SJCRH30 (cell line): ENCODE measurements at regions not wholly inside any gene's neighbourhood (a gene's known extent, or its start where the extent isn't known, plus 50 kb on each side); places are given as distances from the start of the nearest gene placed in this dataset.

ENCODE experiments used
- DNase-seq, 2 experiments: peaks; one replicate each; pipeline ENCODE4 v3.0.0-alpha.2; 2015 to 2020
- H3K27ac ChIP-seq: fragments of 250-450 bp; sonication (Bioruptor Pico); 2 replicates; pipeline ENCODE4 v1.5.1; 2020; ENCODE audit warnings: mild to moderate bottlenecking, moderate library complexity
- H3K27me3 ChIP-seq: fragments of 250-450 bp; sonication (Bioruptor Pico); 2 replicates; pipeline ENCODE4 v1.5.1; 2020; ENCODE audit warnings: mild to moderate bottlenecking, moderate library complexity
- H3K36me3 ChIP-seq: fragments of 250-450 bp; sonication (Bioruptor Pico); 2 replicates; pipeline ENCODE4 v1.5.1; 2020; ENCODE audit warnings: mild to moderate bottlenecking, moderate library complexity
- H3K4me1 ChIP-seq: fragments of 250-450 bp; sonication (Bioruptor Pico); 2 replicates; pipeline ENCODE4 v1.5.1; 2020; ENCODE audit warnings: mild to moderate bottlenecking, moderate library complexity
- H3K4me3 ChIP-seq: fragments of 250-450 bp; sonication (Bioruptor Pico); 2 replicates; pipeline ENCODE4 v1.5.1; 2020; ENCODE audit warnings: mild to moderate bottlenecking, moderate library complexity
- H3K9me3 ChIP-seq: fragments of 250-450 bp; sonication (Bioruptor Pico); replicated peaks from 2 replicates; pipeline ENCODE4 v1.5.1; 2020; ENCODE audit warnings: mild to moderate bottlenecking, moderate library complexity

- Histone ChIP-seq H3K27me3 (no peaks in the 10 kb centered on the region), H3K9me3 (no peaks in the 10 kb centered on the region), H3K36me3 (no peaks in the 10 kb centered on the region), H3K4me1 (no peaks in the 10 kb centered on the region), H3K4me3 (no peak overlapping the region), H3K27ac (no peak overlapping the region)
- DNase-seq, result no peak
Observed at GRCh38 chr5:3825531-3826451, 230.2 kb downstream of the IRX1 start.

DNA sequence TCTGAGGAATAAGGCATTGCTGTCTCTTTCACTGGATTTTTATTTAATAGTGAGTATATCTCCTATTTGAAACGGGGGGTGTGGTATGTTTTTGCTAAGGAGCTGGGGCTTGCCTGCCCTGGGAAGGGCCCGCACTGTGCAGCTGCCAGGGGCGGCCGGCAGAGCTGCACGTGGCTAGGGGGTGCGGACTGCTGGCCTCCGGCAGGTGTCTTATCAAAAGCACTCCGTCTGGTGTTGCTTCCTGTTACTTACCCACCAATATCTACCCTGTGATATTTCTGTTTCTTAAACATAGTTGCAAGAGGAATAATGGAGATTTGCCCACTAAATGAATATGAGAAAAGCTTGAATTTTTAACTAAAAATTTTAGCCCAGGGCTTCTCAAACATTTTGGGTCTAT is 232.0 kb downstream of the IRX1 start:
- H3K4me3 ChIP-seq, result no peak overlapping the region
- H3K36me3 ChIP-seq, result no peaks in the 10 kb centered on the region
- no peak overlapping the region for H3K27ac ChIP-seq
- no peak for DNase-seq
- H3K27me3 ChIP-seq, result no peaks in the 10 kb centered on the region
- no peaks in the 10 kb centered on the region for H3K9me3 ChIP-seq
- H3K4me1 ChIP-seq, result no peaks in the 10 kb centered on the region

DNA sequence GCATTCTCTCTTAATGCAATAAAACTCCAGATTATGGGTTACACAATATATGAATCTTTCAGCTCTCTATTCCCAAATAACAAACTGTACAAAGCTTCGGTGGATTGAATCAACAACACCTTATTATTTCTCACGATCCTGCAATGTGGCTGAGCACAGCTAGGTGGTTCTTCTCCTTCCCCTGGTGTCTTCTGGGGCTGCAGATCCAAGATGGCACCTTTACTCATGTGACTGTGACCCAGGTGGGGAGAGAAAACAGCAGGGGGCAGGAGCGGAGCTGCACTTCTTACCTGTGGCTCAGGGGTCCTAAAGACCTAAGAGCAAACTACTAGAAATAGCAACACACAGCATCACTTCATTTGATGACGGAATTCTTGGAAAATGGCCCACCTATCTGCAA is 233.1 kb downstream of the IRX1 start:
- Histone ChIP-seq H3K4me3 (no peak overlapping the region), H3K4me1 (no peaks in the 10 kb centered on the region), H3K36me3 (no peaks in the 10 kb centered on the region), H3K27ac (no peak overlapping the region), H3K9me3 (no peaks in the 10 kb centered on the region), H3K27me3 (no peaks in the 10 kb centered on the region)
- no peak for DNase-seq

- no peaks in the 10 kb centered on the region for H3K36me3 ChIP-seq
- no peaks in the 10 kb centered on the region for H3K9me3 ChIP-seq
- H3K27ac ChIP-seq, result no peak overlapping the region
- no peaks in the 10 kb centered on the region for H3K4me1 ChIP-seq
- no peak for DNase-seq
- no peaks in the 10 kb centered on the region for H3K27me3 ChIP-seq
- H3K4me3 ChIP-seq, result no peak overlapping the region
Observed at GRCh38 chr5:3833566-3833965, 237.9 kb downstream of the IRX1 start.

DNA sequence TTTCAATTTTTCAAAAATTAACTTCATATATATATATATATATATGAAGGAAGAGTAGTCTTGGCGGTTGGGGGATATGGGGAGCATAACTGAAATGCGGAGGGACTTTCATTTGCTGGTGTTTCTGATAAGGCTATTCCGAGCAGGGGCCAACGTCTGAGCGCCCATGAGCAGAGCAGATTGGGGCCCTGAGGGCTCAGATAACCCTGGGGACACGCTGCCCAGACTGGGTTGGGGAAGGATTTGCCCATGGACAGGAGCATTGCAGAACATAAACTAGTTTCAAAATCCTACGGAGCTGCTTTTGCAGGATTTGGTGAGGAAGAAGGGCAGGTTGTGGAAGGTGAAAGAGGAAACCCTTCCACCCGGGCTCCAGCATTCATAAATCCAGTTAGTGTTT is 240.2 kb downstream of the IRX1 start:
- H3K4me3 ChIP-seq, result no peak overlapping the region
- no peak for DNase-seq
- no peaks in the 10 kb centered on the region for H3K27me3 ChIP-seq
- H3K27ac ChIP-seq, result no peak overlapping the region
- no peaks in the 10 kb centered on the region for H3K4me1 ChIP-seq
- H3K9me3 ChIP-seq, result no peaks in the 10 kb centered on the region
- no peaks in the 10 kb centered on the region for H3K36me3 ChIP-seq

DNA sequence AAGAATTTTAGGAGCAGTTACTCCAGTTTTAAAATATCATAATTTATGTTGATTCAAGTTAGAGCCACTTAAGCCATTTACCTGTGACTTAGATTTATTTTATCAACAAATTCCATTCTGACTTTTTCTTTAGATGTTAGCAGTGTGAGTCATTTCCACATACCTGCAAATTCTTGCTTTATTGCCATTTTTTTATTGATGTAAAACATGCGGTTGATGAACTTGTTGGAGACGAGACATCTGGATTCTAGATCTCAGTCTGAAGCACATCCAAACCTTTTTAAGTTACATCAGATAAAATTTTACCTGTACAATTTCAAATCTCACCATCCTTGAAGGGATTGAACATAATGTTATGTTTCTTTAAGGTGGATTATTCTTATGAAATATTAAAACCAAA is 240.9 kb downstream of the IRX1 start:
- Histone ChIP-seq H3K27me3 (no peaks in the 10 kb centered on the region), H3K9me3 (no peaks in the 10 kb centered on the region), H3K27ac (no peak overlapping the region), H3K36me3 (no peaks in the 10 kb centered on the region), H3K4me3 (no peak overlapping the region), H3K4me1 (no peaks in the 10 kb centered on the region)
- DNase-seq, result no peak

DNA sequence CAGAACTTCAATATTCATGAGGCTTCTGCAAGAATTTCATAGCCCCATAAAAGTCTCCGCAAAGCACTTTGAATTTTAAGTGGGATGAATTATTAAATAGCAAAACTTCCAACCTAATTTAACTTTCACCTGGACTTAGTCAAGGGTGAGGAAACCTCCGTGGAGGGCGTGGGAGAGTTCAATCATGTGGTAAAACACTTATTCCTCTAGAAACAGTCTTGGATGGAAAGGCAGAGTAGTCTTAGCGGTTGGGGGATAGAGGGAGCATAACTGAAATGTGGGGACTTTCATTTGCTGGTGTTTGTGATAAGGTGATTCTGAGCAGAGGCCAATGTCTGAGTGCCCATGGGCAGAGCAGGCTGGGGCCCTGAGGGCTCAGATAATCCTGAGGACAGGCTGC is 241.9 kb downstream of the IRX1 start:
- H3K9me3 ChIP-seq, result no peaks in the 10 kb centered on the region
- H3K4me3 ChIP-seq, result no peak overlapping the region
- no peak overlapping the region for H3K27ac ChIP-seq
- H3K36me3 ChIP-seq, result no peaks in the 10 kb centered on the region
- DNase-seq, result no peak
- no peaks in the 10 kb centered on the region for H3K4me1 ChIP-seq
- H3K27me3 ChIP-seq, result no peaks in the 10 kb centered on the region

GRCh38 chr5:3839151-3839550 is 243.5 kb downstream of the IRX1 start:
- no peak overlapping the region for H3K27ac ChIP-seq
- no peak overlapping the region for H3K4me3 ChIP-seq
- no peaks in the 10 kb centered on the region for H3K4me1 ChIP-seq
- no peak for DNase-seq
- H3K36me3 ChIP-seq, result no peaks in the 10 kb centered on the region
- H3K27me3 ChIP-seq, result no peaks in the 10 kb centered on the region
- H3K9me3 ChIP-seq, result no peaks in the 10 kb centered on the region

DNA sequence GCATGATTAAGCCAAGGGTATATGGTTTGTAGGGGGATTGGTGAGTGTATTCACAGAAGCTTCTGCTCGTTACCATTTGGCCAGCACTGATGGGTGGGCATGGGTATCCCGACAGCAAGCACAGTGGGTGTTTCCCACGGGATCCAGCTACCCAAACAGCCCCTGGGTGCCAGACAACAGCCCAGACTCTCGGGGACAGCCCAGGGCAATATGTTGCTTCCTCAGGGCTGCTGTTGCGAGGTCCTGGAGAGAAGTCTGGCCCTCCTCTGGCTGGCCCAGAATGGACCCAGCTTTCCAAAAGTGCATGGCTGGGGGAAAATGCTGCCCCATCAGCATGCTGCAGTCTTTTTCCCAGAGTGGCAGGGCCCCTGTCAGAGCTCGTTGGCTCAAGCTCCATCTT is 247.0 kb downstream of the IRX1 start:
- Histone ChIP-seq H3K36me3 (no peaks in the 10 kb centered on the region), H3K4me1 (no peaks in the 10 kb centered on the region), H3K9me3 (no peaks in the 10 kb centered on the region), H3K4me3 (no peak overlapping the region), H3K27ac (no peak overlapping the region), H3K27me3 (no peaks in the 10 kb centered on the region)
- no peak for DNase-seq

DNA sequence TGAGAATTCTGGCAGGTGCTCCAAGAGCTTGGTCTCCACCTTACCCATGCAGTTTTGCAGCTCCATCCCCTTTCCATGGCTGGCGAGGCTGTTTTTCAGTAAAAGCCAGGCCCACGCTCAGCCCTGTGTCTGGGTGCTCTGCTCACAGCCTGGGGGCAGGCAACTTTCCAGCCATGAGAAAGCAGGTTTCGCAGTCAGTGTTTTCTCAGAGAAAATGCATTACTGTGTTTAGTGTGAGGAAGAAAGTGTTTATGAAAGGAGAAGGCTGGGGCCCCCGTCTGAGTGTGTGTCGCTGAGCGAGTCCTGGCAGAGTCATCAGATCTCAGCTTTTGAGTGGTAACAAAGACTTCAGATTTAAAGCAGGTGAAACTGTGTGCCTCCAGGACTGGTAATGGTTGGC is 248.1 kb downstream of the IRX1 start:
- no peak overlapping the region for H3K4me3 ChIP-seq
- no peaks in the 10 kb centered on the region for H3K36me3 ChIP-seq
- no peaks in the 10 kb centered on the region for H3K4me1 ChIP-seq
- no peak overlapping the region for H3K27ac ChIP-seq
- no peaks in the 10 kb centered on the region for H3K9me3 ChIP-seq
- no peak for DNase-seq
- H3K27me3 ChIP-seq, result no peaks in the 10 kb centered on the region

GRCh38 chr5:3844266-3844665 is 248.6 kb downstream of the IRX1 start:
- Histone ChIP-seq H3K4me1 (no peaks in the 10 kb centered on the region), H3K27ac (no peak overlapping the region), H3K4me3 (no peak overlapping the region), H3K27me3 (no peaks in the 10 kb centered on the region), H3K9me3 (no peaks in the 10 kb centered on the region), H3K36me3 (no peaks in the 10 kb centered on the region)
- no peak for DNase-seq

DNA sequence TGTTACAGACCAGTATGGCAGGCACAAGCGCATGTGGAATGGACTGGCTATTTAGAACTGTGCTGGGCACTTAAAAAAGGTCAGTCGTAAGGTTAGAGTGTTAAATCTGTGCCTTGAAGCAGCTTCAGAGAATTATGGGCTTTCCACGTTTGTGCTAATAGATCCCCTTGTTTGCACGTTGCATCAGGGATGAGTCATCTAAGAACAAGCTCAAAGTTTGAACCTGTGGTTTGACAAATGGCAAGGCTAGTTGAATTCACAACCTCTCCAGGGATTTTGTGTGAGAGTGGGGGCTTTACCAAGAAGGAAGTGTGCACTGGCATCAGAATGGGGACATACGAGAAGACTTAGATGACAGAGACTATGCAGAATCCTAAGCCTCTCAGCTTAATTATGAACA is 249.6 kb downstream of the IRX1 start:
- no peaks in the 10 kb centered on the region for H3K36me3 ChIP-seq
- H3K27me3 ChIP-seq, result no peaks in the 10 kb centered on the region
- no peak overlapping the region for H3K4me3 ChIP-seq
- no peaks in the 10 kb centered on the region for H3K4me1 ChIP-seq
- DNase-seq, result no peak
- no peaks in the 10 kb centered on the region for H3K9me3 ChIP-seq
- no peak overlapping the region for H3K27ac ChIP-seq

GRCh38 chr5:3852161-3852916 is 256.7 kb downstream of the IRX1 start:
- Histone ChIP-seq H3K27me3 (no peaks in the 10 kb centered on the region), H3K4me1 (no peaks in the 10 kb centered on the region), H3K27ac (no peak overlapping the region), H3K4me3 (no peak overlapping the region), H3K9me3 (no peaks in the 10 kb centered on the region), H3K36me3 (no peaks in the 10 kb centered on the region)
- no peak for DNase-seq

DNA sequence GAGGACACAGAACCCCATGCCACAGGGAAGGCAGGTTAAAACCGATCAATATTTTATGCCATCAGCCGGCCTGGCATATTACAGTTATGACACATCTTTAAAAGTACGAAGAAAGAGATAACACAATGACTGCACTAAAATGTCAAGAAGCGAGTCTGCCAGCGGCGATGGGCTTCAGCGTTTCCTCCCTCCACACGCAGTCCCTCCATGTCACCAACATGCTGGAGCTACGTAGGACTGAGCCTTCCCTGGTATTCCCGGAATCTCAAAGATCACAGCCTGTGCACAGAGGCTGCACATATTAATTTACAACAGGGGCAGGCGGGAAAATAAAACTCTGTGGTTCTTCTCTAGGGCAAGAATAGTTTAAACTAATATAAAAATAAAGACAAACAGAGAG is 257.7 kb downstream of the IRX1 start:
- no peak overlapping the region for H3K27ac ChIP-seq
- no peaks in the 10 kb centered on the region for H3K36me3 ChIP-seq
- H3K4me3 ChIP-seq, result no peak overlapping the region
- H3K9me3 ChIP-seq, result no peaks in the 10 kb centered on the region
- no peak for DNase-seq
- no peaks in the 10 kb centered on the region for H3K27me3 ChIP-seq
- H3K4me1 ChIP-seq, result no peaks in the 10 kb centered on the region

- H3K9me3 ChIP-seq, result no peaks in the 10 kb centered on the region
- no peak overlapping the region for H3K27ac ChIP-seq
- H3K4me1 ChIP-seq, result no peaks in the 10 kb centered on the region
- no peaks in the 10 kb centered on the region for H3K27me3 ChIP-seq
- H3K36me3 ChIP-seq, result no peaks in the 10 kb centered on the region
- DNase-seq, result no peak
- no peak overlapping the region for H3K4me3 ChIP-seq
Observed at GRCh38 chr5:3854188-3854821, 258.7 kb downstream of the IRX1 start.
